Esophagus (tissue), 2 donors: ENCODE measurements at regions not wholly inside any gene's neighbourhood (a gene's known extent, or its start where the extent isn't known, plus 50 kb on each side); places are given as distances from the start of the nearest gene placed in this dataset.

Experiments
- H3K27ac ChIP-seq, 2 donors: one replicate each; pipeline ENCODE4 v1.5.1; 2013; ENCODE audit warnings: low read depth in 2 of 2, mild to moderate bottlenecking in 2 of 2, inconsistent platforms in 1 of 2, low read length in 1 of 2, moderate library complexity in 1 of 2
- H3K27me3 ChIP-seq, 2 donors: one replicate each; pipeline ENCODE4 v1.6.1; 2013; ENCODE audit warnings: low read length in 2 of 2, control low read depth in 1 of 2, mild to moderate bottlenecking in 1 of 2; ENCODE audit not compliant: insufficient read depth in 2 of 2, control insufficient read depth in 1 of 2
- H3K36me3 ChIP-seq, 2 donors: one replicate each; pipeline ENCODE4 v1.6.1; 2013; ENCODE audit warnings: low read length in 1 of 2; ENCODE audit not compliant: control insufficient read depth in 2 of 2, insufficient read depth in 2 of 2
- H3K4me1 ChIP-seq, 2 donors: one replicate each; pipeline ENCODE4 v1.6.1; 2013; ENCODE audit warnings: low read length in 1 of 2; ENCODE audit not compliant: control insufficient read depth in 2 of 2, insufficient read depth in 2 of 2
- H3K4me3 ChIP-seq, 2 donors: one replicate each; pipeline ENCODE4 v1.5.1; 2013; ENCODE audit warnings: low read length in 2 of 2, mild to moderate bottlenecking in 2 of 2, low read depth in 1 of 2, moderate library complexity in 1 of 2
- H3K9me3 ChIP-seq, 2 donors: one replicate each; pipeline ENCODE4 v1.6.1; 2013; ENCODE audit warnings: mild to moderate bottlenecking in 2 of 2, low read depth in 1 of 2, low read length in 1 of 2, moderate library complexity in 1 of 2; ENCODE audit not compliant: control insufficient read depth in 2 of 2, insufficient read depth in 1 of 2
- WGBS, 2 donors: extraction: QIAGEN DNeasy Blood & Tissue Kit; methylation state at CpG; one replicate each; pipeline ENCODE4 v1.1.7; 2013; 5-methylcytosine and 5-hydroxymethylcytosine counted together
- donor health status: healthy with polysubstance abuse.
- donor health status: Bipolar disorder and iron deficiency.

DNA sequence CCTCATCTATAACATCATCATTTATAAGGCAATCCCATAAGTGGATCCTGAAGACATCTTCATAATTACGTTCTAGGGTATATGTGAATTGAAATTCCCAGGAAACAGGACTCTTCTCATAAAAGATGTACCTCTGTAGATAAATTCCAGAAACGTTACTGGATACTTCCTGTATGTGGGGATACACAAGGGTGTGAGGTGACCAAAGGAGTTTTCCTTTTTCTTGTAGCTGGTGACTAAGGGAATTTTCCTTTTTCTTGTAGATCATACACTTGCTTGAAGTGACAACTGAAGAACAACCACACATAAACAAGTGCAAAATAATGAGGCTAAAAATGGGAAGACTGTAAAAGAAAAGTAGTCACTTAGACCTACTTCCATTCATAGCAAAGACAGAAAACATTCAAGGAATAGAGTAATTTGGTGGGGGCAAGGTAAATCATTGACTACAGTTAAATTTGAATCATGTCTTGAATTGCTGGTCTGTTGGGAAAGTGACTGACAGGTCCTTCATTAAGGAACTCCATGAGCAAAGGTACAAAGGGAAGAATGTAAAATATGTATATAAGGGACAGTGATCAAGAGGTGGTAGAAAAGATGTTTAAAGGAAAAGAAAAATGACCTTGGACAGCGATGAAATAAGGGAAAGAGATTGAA is 53.2 kb upstream of the UBE2E3 start:
- WGBS, 2 donors: 58 to 72% methylated on average over 3 of the region's 3 CpGs

DNA sequence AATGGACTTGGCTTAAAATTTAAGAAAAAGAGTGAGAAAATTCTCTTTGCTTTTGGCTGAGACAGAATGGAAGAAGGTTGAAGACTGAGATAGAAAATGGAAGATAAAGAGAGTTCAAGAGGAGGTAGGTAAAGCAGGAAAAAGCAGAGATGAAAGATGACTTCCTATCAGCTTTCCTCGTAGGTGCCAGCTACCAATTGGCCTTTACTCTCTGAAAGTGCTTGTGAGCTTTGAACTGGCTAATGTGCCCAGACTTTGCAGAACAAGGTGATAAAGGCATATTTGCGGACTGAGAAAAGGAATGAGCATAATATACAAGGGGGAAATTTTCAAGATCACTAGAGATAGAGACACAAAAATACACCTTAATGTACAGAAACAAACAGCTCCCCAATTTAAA is 54.7 kb upstream of the UBE2E3 start:
- Histone ChIP-seq H3K4me3 (no peak overlapping the region), H3K4me1 (no peaks in the 10 kb centered on the region), H3K9me3 (no peaks in the 10 kb centered on the region), H3K36me3 (no peaks in the 10 kb centered on the region), H3K27me3 (no peaks in the 10 kb centered on the region), H3K27ac (no peak overlapping the region)
- whole genome bisulfite sequencing, 2 donors: 52 to 58% methylated on average over 2 of the region's 2 CpGs

More for the DNA sequence above, 53.2 kb upstream of the UBE2E3 start:
- no peaks in the 10 kb centered on the region for H3K9me3 ChIP-seq
- no peak overlapping the region for H3K4me3 ChIP-seq
- H3K27ac ChIP-seq: no peak overlapping the region
- H3K36me3 ChIP-seq: no peaks in the 10 kb centered on the region
- no peaks in the 10 kb centered on the region for H3K27me3 ChIP-seq
- no peaks in the 10 kb centered on the region for H3K4me1 ChIP-seq

DNA sequence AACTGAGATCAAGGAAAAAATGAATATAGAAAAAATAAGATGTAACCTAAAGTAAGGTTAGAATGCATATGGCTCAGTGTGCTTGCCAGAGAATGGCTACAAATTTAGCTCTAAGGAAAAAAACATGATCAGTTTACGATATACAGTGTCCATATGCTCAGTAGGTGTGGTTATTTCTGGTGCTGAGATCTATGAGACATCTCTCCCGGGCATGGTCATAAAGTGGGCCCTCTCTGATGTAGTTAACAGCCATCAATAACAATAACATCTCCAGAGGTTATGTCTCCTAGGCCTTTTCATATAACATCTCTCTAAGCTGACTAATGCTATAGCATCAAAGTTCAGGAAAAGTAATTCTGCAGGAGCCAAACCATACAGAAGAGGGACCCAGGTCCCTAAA is 56.3 kb upstream of the UBE2E3 start:
- Histone ChIP-seq H3K27me3 (no peaks in the 10 kb centered on the region), H3K9me3 (no peaks in the 10 kb centered on the region), H3K36me3 (no peaks in the 10 kb centered on the region), H3K27ac (no peak overlapping the region), H3K4me3 (no peak overlapping the region), H3K4me1 (no peaks in the 10 kb centered on the region)
- 73 to 82% methylated on average over 2 of the region's 2 CpGs for WGBS, 2 donors

DNA sequence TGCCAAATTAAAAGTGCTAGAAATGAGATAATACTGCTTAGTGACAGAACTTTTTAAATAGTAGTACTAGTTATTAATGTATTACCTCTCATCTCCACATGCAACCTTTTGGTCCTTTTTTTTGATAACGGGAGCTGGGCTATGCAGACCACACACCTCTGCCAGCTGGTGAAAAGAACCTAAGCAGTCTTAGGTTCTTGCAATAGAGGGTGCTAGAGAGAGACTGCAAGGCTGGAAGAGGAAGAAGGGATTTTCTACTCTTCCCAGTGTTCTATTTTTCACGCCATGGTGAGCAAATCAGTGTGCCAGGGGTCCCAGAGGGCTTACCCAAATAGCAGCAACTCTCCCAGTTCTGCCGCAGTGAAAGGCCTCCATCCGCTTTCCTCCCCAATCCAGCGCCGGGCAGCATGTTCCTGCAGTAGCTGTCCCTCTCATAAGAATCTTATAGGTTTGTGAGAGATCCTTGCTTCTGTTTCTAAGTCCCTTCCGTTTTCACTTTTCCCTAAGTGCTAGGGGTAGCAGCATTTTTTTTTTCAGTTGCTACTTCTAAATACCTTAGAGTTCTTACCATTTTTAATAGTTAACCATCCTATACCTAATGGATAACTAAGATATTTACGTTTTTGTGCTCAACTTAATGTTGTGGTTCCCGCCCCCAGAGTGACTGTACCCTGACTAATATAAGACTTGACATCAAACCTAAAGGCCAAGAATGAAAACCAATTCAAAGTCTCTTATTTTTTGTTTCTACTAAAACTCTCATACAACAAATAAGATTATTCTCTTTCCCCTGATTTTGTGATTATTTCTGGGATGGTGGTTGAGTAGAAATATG is 69.4 kb upstream of the UBE2E3 start:
- H3K4me1 ChIP-seq: no peaks in the 10 kb centered on the region
- H3K36me3 ChIP-seq: no peaks in the 10 kb centered on the region
- WGBS, 2 donors: 83 to 89% methylated on average over 9 of the region's 9 CpGs
- H3K9me3 ChIP-seq: no peaks in the 10 kb centered on the region
- H3K27ac ChIP-seq: no peak overlapping the region
- no peaks in the 10 kb centered on the region for H3K27me3 ChIP-seq
- no peak overlapping the region for H3K4me3 ChIP-seq

DNA sequence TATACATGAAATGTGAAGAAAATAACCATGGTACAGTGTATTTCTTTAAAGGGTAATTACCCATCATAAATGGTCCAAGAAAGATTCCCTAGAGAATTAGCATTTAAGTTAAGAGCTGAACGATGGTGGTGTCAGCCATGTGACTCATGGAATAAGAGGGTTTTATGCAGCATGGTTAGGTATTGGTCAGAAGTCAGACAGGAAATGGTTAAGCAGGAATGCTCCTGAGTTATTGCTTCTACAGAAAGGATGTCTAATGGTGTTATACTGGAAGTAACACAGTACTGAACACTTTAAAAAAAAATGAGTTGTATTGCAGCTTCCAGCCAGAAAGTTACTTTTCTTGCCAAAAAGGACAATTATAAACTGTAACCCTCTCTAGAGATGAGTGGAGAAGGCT is 72.7 kb upstream of the UBE2E3 start:
- no peaks in the 10 kb centered on the region for H3K27me3 ChIP-seq
- no peak overlapping the region for H3K27ac ChIP-seq
- no peak overlapping the region for H3K4me3 ChIP-seq
- no peaks in the 10 kb centered on the region for H3K9me3 ChIP-seq
- WGBS, 2 donors: 58 to 65% methylated on average over 1 of the region's 1 CpG
- H3K4me1 ChIP-seq: no peaks in the 10 kb centered on the region
- no peaks in the 10 kb centered on the region for H3K36me3 ChIP-seq

DNA sequence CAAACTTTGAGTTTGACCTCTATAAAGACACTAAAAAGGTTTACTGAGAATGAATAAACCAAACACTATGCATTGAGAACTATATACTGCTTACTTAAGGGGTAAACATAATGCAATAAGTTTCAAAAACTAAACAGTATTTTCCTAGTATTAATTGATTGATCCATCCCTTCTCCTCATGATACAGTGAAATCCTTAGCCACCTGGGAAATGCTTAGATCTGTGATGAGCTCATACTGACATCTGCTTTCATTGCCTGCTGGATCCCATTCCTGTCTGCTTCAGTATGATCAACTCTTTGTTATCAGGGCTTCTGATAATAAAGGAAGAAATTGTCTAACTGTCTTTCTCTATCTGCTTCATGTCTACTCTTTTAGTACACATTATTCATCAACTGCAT is 74.9 kb upstream of the UBE2E3 start:
- H3K4me1 ChIP-seq: no peaks in the 10 kb centered on the region
- no peak overlapping the region for H3K4me3 ChIP-seq
- no peaks in the 10 kb centered on the region for H3K36me3 ChIP-seq
- H3K9me3 ChIP-seq: no peaks in the 10 kb centered on the region
- no peaks in the 10 kb centered on the region for H3K27me3 ChIP-seq
- no peak overlapping the region for H3K27ac ChIP-seq

DNA sequence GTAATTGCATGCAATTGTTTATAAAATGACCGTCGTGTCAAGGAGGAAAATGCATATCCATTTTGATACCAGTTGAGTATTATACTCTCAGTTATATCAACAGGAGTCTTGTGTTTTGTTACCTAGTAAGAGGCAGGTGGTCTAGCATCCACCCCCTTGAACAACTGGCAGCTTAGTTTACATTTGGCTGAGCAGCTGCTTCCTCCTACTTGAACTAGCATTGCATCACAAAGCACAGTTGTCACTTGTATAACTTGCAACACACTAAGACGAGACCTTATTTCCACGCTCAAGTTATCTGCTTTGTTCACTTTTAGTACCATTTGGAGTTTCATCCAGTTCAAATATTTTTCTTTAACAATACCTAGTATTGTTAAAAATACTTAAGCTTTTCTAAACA is 75.4 kb upstream of the UBE2E3 start:
- Histone ChIP-seq H3K27ac (no peak overlapping the region), H3K36me3 (no peaks in the 10 kb centered on the region), H3K4me1 (no peaks in the 10 kb centered on the region), H3K4me3 (no peak overlapping the region), H3K27me3 (no peaks in the 10 kb centered on the region), H3K9me3 (no peaks in the 10 kb centered on the region)
- 58 to 65% methylated on average over 4 of the region's 4 CpGs for WGBS, 2 donors

DNA sequence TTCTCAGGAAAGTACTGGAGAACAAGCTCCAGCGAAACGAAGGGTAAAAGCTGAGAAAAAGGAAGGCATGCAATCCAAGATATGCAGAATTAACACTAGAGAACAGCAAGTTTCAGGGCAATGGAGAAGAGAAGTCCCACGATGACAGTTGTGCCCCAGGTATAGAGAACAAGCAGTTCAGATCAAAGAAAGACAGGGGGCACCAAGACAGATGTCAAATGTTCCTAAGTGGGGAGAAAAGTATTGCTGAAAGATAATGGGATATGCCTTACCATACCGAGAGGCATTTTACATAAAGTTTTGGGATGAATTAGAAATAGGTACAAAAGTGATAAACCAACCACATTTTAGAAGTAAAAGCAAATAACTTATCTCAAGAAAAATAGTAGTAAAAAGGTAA is 79.1 kb upstream of the UBE2E3 start:
- no peaks in the 10 kb centered on the region for H3K27me3 ChIP-seq
- no peak overlapping the region for H3K27ac ChIP-seq
- WGBS, 2 donors: 88 to 90% methylated on average over 4 of the region's 4 CpGs
- no peak overlapping the region for H3K4me3 ChIP-seq
- H3K36me3 ChIP-seq: no peaks in the 10 kb centered on the region
- H3K9me3 ChIP-seq: no peaks in the 10 kb centered on the region
- H3K4me1 ChIP-seq: no peaks in the 10 kb centered on the region

DNA sequence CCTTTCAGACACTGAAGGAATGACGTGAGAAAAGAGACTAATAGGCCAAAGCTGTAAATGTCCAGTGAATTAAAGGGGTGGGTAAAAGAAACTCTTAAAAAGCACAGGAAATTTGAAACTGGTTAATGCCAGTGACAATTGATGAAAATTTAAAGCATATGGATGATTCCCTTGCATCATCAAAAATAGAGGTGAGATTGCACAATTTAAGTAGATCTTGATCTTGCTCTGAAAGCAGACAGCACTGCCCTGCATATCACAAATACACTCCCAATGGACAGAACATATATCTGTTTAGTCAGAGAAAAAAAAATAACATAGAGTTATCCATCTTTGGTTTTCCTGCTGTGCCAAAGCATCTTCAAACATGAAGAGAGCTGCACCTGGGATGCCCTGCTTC is 86.7 kb upstream of the UBE2E3 start:
- Histone ChIP-seq H3K36me3 (no peaks in the 10 kb centered on the region), H3K4me3 (no peak overlapping the region), H3K27me3 (no peaks in the 10 kb centered on the region), H3K9me3 (no peaks in the 10 kb centered on the region), H3K4me1 (no peaks in the 10 kb centered on the region), H3K27ac (no peak overlapping the region)
- 78 to 86% methylated on average over 1 of the region's 1 CpG for WGBS, 2 donors

DNA sequence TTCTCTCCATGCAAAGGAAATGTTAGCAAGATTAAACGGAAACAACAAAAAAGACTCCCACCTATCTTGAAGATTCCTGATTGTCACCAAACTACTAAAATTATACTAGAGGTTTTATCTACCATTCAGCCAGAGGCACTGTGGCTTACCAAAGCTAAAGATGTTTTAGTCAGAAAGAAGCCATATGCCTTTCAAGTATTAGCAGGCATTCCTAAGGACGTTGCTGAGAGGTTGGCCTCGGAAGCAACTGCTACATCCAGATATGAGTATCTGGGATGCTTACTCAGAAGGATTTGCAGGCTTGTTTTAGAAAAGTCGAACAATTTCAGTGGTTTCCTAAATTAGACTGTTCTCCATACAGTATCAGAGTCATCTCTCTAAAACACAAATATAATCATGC is 88.3 kb upstream of the UBE2E3 start:
- H3K4me3 ChIP-seq: no peak overlapping the region
- H3K27me3 ChIP-seq: no peaks in the 10 kb centered on the region
- no peak overlapping the region for H3K27ac ChIP-seq
- no peaks in the 10 kb centered on the region for H3K9me3 ChIP-seq
- H3K36me3 ChIP-seq: no peaks in the 10 kb centered on the region
- no peaks in the 10 kb centered on the region for H3K4me1 ChIP-seq
- 83 to 85% methylated on average over 4 of the region's 4 CpGs for WGBS, 2 donors
